ENCODE measurements at regions not wholly inside any gene's neighbourhood (a gene's known extent, or its start where the extent isn't known, plus 50 kb on each side); places are given as distances from the start of the nearest gene placed in this dataset.
"Not testable (repeated sequence)": the region's sequence is repeated elsewhere in the genome, so short reads cannot be mapped to it uniquely, and the experiment has no call there.

DNA sequence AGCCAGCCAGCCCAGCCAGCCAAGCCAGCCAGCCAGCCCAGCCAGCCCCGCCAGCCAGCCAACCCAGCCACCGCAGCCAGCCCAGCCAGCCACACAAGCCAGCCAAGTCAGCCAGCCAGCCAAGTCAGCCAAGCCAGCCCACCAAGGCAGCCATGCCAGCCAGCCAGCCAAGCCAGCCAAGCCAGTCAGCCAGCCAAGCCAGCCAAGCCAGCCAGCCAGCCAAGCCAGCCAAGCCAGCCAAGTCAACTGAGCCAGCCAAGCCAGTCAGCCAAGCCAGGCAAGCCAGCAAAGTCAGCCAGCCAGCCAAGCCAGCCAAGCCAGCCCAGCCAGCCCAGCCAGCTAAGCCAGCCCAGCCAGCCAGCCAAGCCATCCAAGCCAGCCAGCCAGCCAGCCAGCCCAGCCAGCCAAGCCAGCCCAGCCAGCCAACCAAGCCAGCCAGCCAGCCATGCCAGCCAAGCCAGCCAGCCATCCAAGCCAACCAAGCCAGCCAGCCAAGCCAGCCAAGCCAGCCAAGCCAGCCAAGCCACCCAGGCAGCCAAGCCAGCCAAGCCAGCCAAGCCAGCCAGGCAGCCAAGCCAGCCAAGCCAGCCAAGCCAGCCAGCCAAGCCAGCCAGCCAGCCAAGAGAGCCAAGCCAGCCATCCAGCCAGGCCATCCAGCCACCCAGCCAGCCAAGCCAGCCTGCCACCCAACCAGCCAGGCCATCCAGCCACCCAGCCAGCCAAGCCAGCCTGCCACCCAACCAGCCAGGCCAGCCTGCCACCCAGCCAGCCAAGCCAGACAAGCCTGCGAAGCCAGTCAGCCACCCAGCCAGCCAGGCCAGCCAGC is 329.9 kb upstream of the PLGLB2 start:
- H3K4me3 ChIP-seq; DNase-seq; H3K9me3 ChIP-seq; in situ Hi-C loops (cut with MboI; ENCODE audit: low pct_ligation_motif_present in 1 of 4, low pct_unique_long_range_greater_than_20kb in 1 of 4, low sequenced_read_pairs in 3 of 4); intact Hi-C loops (cut with DNase I; ENCODE audit: low total_unique reads); H3K36me3 ChIP-seq; H3K27me3 ChIP-seq; H3K27ac ChIP-seq; H3K4me1 ChIP-seq: not testable (repeated sequence)
- WGBS, 2 donors (ENCODE audit: low coverage in 1 of 2) = 71% methylated on average over 1 of the region's 3 CpGs; no CpG with 5 or more reads in 1 of the 2 donors

DNA sequence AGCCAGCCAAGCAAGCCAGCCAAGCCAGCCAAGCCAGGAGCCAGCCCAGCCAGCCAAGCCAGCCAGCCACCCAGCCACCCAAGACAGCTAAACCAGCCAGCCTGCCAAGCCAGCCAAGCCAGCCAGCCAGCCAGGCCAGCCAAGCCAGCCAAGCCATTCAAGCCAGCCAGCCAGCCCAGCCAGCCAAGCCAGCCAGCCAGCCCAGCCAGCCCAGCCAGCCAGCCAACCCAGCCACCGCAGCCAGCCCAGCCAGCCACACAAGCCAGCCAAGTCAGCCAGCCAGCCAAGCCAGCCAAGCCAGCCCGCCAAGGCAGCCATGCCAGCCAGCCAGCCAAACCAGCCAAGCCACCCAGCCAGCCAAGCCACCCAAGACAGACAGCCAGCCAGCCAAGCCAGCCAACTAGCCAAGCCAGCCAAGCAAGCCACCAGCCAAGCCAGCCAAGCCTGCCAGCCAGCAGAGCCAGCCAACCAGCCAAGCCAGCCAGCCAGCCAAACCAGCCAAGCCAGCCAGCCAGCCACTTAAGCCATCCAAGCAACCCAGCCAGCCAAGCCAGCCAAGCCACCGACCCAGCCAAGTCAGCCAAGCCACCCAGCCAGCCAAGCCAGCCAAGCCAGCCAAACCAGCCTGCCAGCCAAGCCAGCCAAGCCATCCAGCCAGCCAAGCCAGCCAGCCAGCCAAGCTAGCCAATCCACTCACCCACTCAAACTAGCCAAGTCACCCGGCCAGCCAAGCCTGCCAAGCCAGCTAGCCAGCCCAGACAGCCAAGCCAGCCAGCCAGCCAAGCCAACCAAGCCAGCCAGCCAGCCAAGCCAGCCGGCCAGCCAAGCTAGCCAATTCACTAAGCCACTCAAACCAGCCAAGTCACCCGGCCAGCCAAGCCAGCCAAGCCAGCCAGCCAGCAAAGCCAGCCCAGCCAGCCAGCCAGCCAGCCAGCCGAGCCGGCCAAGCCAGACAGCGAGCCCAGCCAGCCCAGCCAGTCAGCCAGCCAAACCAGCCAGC is 328.8 kb upstream of the PLGLB2 start:
- H3K36me3 ChIP-seq; intact Hi-C loops (cut with DNase I; ENCODE audit: low total_unique reads); in situ Hi-C loops (cut with MboI; ENCODE audit: low pct_ligation_motif_present in 1 of 4, low pct_unique_long_range_greater_than_20kb in 1 of 4, low sequenced_read_pairs in 3 of 4); DNase-seq; H3K4me3 ChIP-seq; H3K27me3 ChIP-seq; H3K9me3 ChIP-seq; H3K4me1 ChIP-seq; H3K27ac ChIP-seq: not testable (repeated sequence)
- 60 to 88% methylated on average over 1 to 5 of the region's 9 CpGs for WGBS, 2 donors (ENCODE audit: low coverage in 1 of 2)

DNA sequence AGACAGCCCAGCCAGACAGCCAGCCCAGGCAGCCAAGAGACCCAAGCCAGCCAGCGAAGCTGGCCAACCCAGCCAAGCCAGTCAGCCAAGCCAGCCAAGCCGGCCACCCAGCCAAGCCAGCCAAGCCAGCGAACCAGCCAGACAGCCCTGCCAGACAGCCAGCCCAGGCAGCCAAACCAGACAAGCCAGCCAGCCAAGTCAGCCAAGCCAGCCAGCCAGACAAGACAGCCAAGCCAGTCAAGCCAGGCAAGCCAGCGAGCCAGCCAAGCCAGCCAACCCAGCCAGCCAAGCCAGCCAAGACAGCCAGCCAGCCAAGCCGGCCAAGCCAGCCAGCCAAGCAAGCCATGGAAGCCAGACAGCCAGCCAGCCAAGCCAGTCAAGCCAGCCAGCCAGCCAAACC is 327.9 kb upstream of the PLGLB2 start:
- H3K9me3 ChIP-seq; H3K27me3 ChIP-seq; H3K4me1 ChIP-seq; DNase-seq; intact Hi-C loops (cut with DNase I; ENCODE audit: low total_unique reads); in situ Hi-C loops (cut with MboI; ENCODE audit: low pct_ligation_motif_present in 1 of 4, low pct_unique_long_range_greater_than_20kb in 1 of 4, low sequenced_read_pairs in 3 of 4); H3K27ac ChIP-seq; H3K36me3 ChIP-seq; H3K4me3 ChIP-seq: not testable (repeated sequence)
- no CpG with 5 or more reads among the region's 5 CpGs for WGBS, 2 donors (ENCODE audit: low coverage in 1 of 2)

DNA sequence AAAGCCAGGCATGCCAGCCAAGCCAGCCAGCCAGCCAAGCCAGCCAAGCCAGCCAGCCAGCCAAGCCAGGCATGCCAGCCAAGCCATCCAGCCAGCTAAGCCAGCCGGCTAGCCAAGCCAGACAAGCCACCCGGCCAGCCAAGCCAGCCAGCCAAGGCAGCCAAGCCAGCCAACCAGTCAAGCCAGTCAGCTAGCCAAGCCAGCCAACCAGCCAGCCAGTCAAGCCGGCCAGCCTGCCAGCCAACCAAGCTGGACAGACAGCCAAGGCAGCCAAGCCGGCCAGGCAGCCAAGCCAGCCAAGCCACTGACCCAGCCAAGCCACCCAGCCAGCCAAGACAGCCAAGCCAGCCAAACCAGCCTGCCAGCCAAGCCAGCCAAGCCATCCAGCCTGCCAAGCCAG is 326.9 kb upstream of the PLGLB2 start:
- H3K4me1 ChIP-seq; H3K36me3 ChIP-seq; H3K27ac ChIP-seq; H3K9me3 ChIP-seq; DNase-seq; H3K4me3 ChIP-seq; intact Hi-C loops (cut with DNase I; ENCODE audit: low total_unique reads); H3K27me3 ChIP-seq; in situ Hi-C loops (cut with MboI; ENCODE audit: low pct_ligation_motif_present in 1 of 4, low pct_unique_long_range_greater_than_20kb in 1 of 4, low sequenced_read_pairs in 3 of 4): not testable (repeated sequence)
- WGBS, 2 donors (ENCODE audit: low coverage in 1 of 2) = no CpG with 5 or more reads among the region's 4 CpGs

DNA sequence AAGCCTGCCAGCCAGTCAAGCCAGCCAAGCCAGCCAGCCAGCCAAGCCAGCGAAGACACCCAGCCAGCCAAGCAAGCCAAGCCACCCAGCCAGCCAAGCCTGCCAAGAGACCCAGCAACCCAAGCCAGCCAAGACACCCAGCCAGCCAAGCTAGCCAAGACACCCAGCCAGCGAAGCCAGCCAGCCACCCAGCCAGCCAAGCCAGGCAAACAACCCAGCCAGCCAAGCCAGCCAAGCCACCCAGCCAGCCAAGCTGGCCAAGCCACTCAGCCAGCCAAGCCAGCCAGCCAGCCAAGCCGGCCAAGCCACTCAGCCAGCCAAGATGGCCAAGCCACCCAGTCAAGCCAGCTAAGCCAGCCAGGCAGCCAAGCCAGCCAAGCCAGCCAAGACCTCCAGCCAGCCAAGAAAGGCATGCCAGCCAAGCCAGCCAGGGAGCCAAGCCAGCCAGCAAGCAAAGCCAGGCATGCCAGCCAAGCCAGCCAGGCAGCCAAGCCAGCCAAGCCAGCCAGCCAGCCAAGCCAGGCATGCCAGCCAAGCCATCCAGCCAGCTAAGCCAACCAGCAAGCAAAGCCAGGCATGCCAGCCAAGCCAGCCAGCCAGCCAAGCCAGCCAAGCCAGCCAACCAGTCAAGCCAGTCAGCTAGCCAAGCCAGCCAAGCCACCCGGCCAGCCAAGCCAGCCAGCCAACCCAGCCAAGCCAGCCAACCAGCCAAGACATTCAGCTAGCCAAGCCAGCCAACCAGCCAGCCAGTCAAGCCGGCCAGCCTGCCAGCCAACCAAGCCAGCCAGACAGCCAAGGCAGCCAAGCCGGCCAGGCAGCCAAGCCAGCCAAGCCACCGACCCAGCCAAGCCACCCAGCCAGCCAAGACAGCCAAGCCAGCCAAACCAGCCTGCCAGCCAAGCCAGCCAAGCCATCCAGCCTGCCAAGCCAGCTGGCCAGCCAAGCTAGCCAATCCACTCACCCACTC is 323.8 kb upstream of the PLGLB2 start:
- H3K36me3 ChIP-seq; DNase-seq; intact Hi-C loops (cut with DNase I; ENCODE audit: low total_unique reads); H3K27ac ChIP-seq; H3K4me1 ChIP-seq; H3K4me3 ChIP-seq; H3K9me3 ChIP-seq; in situ Hi-C loops (cut with MboI; ENCODE audit: low pct_ligation_motif_present in 1 of 4, low pct_unique_long_range_greater_than_20kb in 1 of 4, low sequenced_read_pairs in 3 of 4); H3K27me3 ChIP-seq: not testable (repeated sequence)
- 82 to 100% methylated on average over 1 to 6 of the region's 7 CpGs for WGBS, 2 donors (ENCODE audit: low coverage in 1 of 2)

DNA sequence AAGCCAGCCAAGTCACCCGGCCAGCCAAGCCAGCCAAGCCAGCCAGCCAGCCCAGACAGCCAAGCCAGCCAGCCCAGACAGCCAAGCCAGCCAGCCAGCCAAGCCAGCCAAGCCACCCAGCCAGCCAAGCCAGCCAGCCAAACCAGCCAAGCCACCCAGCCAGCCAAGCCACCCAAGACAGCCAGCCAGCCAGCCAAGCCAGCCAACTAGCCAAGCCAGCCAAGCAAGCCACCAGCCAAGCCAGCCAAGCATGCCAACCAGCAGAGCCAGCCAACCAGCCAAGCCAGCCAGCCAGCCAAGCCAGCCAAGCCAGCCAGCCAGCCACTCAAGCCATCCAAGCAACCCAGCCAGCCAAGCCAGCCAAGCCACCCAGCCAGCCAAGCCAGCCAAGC is 323.1 kb upstream of the PLGLB2 start:
- H3K27me3 ChIP-seq; intact Hi-C loops (cut with DNase I; ENCODE audit: low total_unique reads); H3K4me3 ChIP-seq; H3K36me3 ChIP-seq; H3K9me3 ChIP-seq; H3K27ac ChIP-seq; in situ Hi-C loops (cut with MboI; ENCODE audit: low pct_ligation_motif_present in 1 of 4, low pct_unique_long_range_greater_than_20kb in 1 of 4, low sequenced_read_pairs in 3 of 4); DNase-seq; H3K4me1 ChIP-seq: not testable (repeated sequence)
- WGBS, 2 donors (ENCODE audit: low coverage in 1 of 2) = no CpG with 5 or more reads among the region's 1 CpG

DNA sequence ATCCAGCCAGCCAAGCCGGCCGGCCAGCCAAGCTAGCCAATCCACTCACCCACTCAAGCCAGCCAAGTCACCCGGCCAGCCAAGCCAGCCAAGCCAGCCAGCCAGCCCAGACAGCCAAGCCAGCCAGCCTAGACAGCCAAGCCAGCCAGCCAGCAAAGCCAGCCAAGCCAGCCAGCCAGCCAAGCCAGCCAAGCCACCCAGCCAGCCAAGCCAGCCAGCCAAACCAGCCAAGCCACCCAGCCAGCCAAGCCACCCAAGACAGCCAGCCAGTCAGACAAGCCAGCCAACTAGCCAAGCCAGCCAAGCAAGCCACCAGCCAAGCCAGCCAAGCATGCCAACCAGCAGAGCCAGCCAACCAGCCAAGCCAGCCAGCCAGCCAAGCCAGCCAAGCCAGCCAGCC is 322.7 kb upstream of the PLGLB2 start:
- in situ Hi-C loops (cut with MboI; ENCODE audit: low pct_ligation_motif_present in 1 of 4, low pct_unique_long_range_greater_than_20kb in 1 of 4, low sequenced_read_pairs in 3 of 4); H3K4me1 ChIP-seq; H3K27ac ChIP-seq; H3K27me3 ChIP-seq; H3K36me3 ChIP-seq; H3K4me3 ChIP-seq; DNase-seq; H3K9me3 ChIP-seq; intact Hi-C loops (cut with DNase I; ENCODE audit: low total_unique reads): not testable (repeated sequence)
- 56% methylated on average over 3 of the region's 3 CpGs; no CpG with 5 or more reads in 1 of the 2 donors for WGBS, 2 donors (ENCODE audit: low coverage in 1 of 2)

DNA sequence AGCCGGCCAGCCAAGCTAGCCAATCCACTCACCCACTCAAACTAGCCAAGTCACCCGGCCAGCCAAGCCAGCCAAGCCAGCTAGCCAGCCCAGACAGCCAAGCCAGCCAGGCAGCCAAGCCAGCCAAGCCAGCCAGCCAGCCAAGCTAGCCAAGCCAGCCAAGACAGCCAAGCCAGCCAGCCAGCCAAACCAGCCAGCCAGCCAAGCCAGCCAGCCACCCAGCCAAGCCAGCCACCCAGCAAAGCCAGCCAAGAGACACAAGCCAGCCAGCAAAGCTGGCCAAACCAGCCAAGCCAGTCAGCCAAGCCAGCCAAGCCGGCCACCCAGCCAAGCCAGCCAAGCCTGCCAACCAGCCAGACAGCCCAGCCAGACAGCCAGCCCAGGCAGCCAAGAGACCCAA is 322.2 kb upstream of the PLGLB2 start:
- intact Hi-C loops (cut with DNase I; ENCODE audit: low total_unique reads); H3K4me1 ChIP-seq; H3K4me3 ChIP-seq; DNase-seq; H3K27ac ChIP-seq; H3K9me3 ChIP-seq; H3K27me3 ChIP-seq; in situ Hi-C loops (cut with MboI; ENCODE audit: low pct_ligation_motif_present in 1 of 4, low pct_unique_long_range_greater_than_20kb in 1 of 4, low sequenced_read_pairs in 3 of 4); H3K36me3 ChIP-seq: not testable (repeated sequence)
- WGBS, 2 donors (ENCODE audit: low coverage in 1 of 2) = 75% methylated on average over 1 of the region's 3 CpGs; no CpG with 5 or more reads in 1 of the 2 donors

DNA sequence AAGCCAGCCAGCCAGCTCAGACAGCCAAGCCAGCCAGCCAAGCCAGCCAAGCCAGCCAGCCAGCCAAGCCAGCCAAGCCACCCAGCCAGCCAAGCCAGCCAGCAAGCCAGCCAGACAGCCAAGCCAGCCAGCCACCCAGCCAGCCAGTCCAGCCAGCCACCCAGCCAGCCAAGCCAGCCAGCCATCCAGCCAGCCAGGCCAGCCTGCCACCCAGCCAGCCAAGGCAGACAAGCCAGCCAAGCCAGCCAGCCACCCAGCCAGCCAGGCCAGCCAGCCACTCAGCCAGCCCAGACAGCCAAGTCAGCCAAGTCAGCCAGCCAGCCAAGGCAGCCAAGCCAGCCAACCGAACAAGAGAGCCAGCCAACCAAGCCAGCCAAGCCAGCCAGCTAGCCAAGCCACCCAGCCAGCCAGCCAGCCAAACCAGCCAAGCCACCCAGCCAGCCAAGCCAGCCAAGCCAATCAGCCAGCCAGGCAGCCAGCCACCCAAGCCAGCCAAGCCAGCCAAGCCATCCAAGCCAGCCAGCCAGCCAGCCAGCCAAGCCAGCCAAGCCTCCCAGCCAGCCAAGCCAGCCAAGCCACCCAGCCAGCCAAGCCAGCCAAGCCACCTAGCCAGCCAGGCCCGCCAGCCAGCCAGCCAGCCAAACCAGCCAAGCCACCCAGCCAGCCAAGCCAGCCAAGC is 319.3 kb upstream of the PLGLB2 start:
- H3K9me3 ChIP-seq; H3K4me3 ChIP-seq; intact Hi-C loops (cut with DNase I; ENCODE audit: low total_unique reads); H3K27me3 ChIP-seq; DNase-seq; H3K27ac ChIP-seq; H3K36me3 ChIP-seq; H3K4me1 ChIP-seq; in situ Hi-C loops (cut with MboI; ENCODE audit: low pct_ligation_motif_present in 1 of 4, low pct_unique_long_range_greater_than_20kb in 1 of 4, low sequenced_read_pairs in 3 of 4): not testable (repeated sequence)
- 80% methylated on average over 2 of the region's 2 CpGs; no CpG with 5 or more reads in 1 of the 2 donors for WGBS, 2 donors (ENCODE audit: low coverage in 1 of 2)
